Neutrophil (primary cell): ENCODE measurements at regions not wholly inside any gene's neighbourhood (a gene's known extent, or its start where the extent isn't known, plus 50 kb on each side); places are given as distances from the start of the nearest gene placed in this dataset.

Experiments used
- H3K27ac ChIP-seq: fragments of 200-600 bp; sonication (generic); 2 replicates; pipeline ENCODE4 v1.5.1; 2016; ENCODE audit warnings: mild to moderate bottlenecking, moderate library complexity
- H3K27me3 ChIP-seq: fragments of 200-600 bp; sonication (generic); 2 replicates; pipeline ENCODE4 v1.6.0; 2016; ENCODE audit warnings: mild to moderate bottlenecking
- H3K36me3 ChIP-seq: fragments of 200-600 bp; sonication (generic); 2 replicates; pipeline ENCODE4 v1.5.1; 2017
- H3K4me1 ChIP-seq, 2 experiments: fragments of 200-600 bp in 1 of 2; sonication (generic) in 1 of 2; 1 replicate in 1 of 2; 2 replicates in 1 of 2; pipeline versions ENCODE4 v1.5.1 to v1.6.1; 2013 to 2016; ENCODE audit warnings: low read depth in 1 of 2, low read length in 1 of 2, mild to moderate bottlenecking in 1 of 2, moderate library complexity in 1 of 2; ENCODE audit not compliant: control insufficient read depth in 1 of 2, insufficient read depth in 1 of 2
- H3K4me3 ChIP-seq, 2 experiments: fragments of 200-600 bp in 1 of 2; sonication (generic) in 1 of 2; 1 replicate in 1 of 2; 2 replicates in 1 of 2; pipeline ENCODE4 v1.5.1; 2013 to 2016; ENCODE audit warnings: low read depth in 1 of 2, low read length in 1 of 2, mild to moderate bottlenecking in 1 of 2, moderate library complexity in 1 of 2
- H3K9me3 ChIP-seq: fragments of 200-600 bp; sonication (generic); 2 replicates; pipeline ENCODE4 v1.5.1; 2016
- CTCF ChIP-seq: fragments of 200-600 bp; sonication (generic); IDR thresholded peaks from 2 replicates; pipeline ENCODE4 v1.5.1; 2016; ENCODE audit warnings: antibody characterized with exemption

DNA sequence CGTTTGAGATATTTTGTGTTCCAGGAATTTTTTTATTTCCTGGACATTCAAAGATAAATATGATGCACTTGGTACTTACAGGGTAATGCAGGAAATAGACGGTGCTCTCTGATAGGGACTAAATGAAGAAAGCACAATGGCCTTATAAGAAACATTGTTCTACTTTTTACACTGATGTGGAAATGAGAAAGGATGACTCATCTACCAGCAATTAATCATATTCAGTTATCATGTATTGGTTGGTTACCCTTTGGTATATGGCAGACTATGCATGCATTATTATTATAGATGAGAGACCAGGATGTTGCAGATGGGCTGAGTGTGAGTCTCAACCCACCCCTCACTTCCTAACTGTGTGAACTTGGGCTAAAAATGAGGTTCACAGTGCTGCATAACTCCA is 222.2 kb downstream of the FLRT2 start:
- Histone ChIP-seq H3K4me3 (no peak overlapping the region), H3K36me3 (no peaks in the 10 kb centered on the region), H3K4me1 (no peaks in the 10 kb centered on the region), H3K27ac (no peak overlapping the region), H3K9me3 (no peaks in the 10 kb centered on the region), H3K27me3 (no peaks in the 10 kb centered on the region)
- TF ChIP-seq CTCF, result no peak

DNA sequence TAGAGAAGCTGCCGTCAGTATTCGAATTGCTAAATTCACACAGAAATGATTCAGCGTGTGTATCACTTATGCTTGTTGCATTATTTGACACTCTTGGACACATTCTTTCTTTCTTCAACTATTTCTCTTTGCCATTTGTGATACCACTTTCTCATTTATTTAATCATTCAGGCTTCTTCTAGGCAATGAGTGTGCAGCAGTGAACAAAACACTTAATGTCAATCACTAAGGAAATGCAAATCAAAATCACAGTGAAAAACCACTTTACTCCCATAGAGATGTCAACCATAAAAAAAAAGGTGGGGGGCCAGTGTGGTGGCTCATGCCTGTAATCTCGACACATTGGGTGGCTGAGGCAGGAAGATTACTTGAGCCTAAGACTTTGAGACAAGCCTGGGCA is 214.6 kb downstream of the FLRT2 start:
- H3K36me3 ChIP-seq, result no peaks in the 10 kb centered on the region
- H3K4me3 ChIP-seq, result no peak overlapping the region
- no peak for TF ChIP-seq CTCF
- no peaks in the 10 kb centered on the region for H3K9me3 ChIP-seq
- H3K27ac ChIP-seq, result no peak overlapping the region
- H3K27me3 ChIP-seq, result no peaks in the 10 kb centered on the region
- no peaks in the 10 kb centered on the region for H3K4me1 ChIP-seq

- Histone ChIP-seq H3K36me3 (no peaks in the 10 kb centered on the region), H3K4me3 (no peak overlapping the region), H3K9me3 (no peaks in the 10 kb centered on the region), H3K4me1 (no peaks in the 10 kb centered on the region), H3K27me3 (no peaks in the 10 kb centered on the region), H3K27ac (no peak overlapping the region)
- TF ChIP-seq CTCF, result no peak
Measured at GRCh38 chr14:85732031-85732430, 202.1 kb downstream of the FLRT2 start.

DNA sequence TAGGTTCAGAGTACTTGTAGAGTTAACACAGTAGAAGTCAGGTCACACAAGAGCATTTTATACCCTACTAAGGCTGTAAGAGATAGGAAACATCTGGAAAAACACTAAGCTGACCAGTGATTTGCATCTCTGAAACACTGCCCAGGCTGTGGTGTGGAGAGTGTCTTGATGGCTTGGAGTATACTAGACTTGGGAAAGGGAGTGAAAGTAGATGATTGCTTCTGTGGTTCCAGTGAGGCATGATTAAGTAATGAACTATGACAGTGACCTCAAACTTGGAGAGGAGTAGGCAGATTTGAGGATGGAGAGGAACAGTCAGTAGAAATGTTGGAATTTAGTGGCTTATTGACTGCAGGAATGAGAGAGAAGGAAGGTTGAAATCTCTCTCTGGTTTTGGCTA is 201.2 kb downstream of the FLRT2 start:
- no peaks in the 10 kb centered on the region for H3K9me3 ChIP-seq
- no peaks in the 10 kb centered on the region for H3K27me3 ChIP-seq
- no peaks in the 10 kb centered on the region for H3K4me1 ChIP-seq
- no peaks in the 10 kb centered on the region for H3K36me3 ChIP-seq
- no peak overlapping the region for H3K4me3 ChIP-seq
- TF ChIP-seq CTCF, result no peak
- no peak overlapping the region for H3K27ac ChIP-seq

DNA sequence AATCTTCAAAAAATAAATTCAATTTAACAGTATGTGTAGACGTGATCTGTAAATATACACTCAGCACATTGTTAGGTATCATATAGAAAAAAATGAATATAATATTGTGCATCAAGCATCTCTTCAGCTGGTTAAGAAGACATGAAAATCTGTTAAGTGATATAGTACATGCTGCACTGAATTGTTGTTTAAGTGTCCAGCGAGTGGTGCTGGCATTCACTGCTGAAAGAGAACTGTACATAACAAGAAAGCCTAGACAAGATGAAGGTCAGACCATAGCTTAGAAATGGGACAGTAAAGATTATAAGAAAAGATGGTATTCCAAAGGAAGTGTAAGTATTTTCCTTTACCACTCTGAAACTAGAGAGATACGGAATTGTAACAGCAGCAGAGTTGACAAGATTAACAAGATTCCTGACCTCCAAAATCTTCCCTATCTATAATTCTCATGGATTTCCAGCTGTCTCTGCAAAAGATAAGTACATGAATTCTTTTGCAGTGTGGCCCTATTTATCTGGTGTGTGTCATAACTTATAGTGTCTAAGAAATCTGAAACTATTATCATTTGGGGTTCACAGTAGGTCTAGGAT is 198.6 kb downstream of the FLRT2 start:
- Histone ChIP-seq H3K27ac (no peak overlapping the region), H3K9me3 (no peaks in the 10 kb centered on the region), H3K36me3 (no peaks in the 10 kb centered on the region), H3K4me3 (no peak overlapping the region), H3K27me3 (no peaks in the 10 kb centered on the region), H3K4me1 (no peaks in the 10 kb centered on the region)
- TF ChIP-seq CTCF, result no peak

- H3K4me3 ChIP-seq, result no peak overlapping the region
- H3K27me3 ChIP-seq, result no peaks in the 10 kb centered on the region
- no peaks in the 10 kb centered on the region for H3K4me1 ChIP-seq
- H3K27ac ChIP-seq, result no peak overlapping the region
- H3K9me3 ChIP-seq, result no peaks in the 10 kb centered on the region
- no peak for TF ChIP-seq CTCF
- no peaks in the 10 kb centered on the region for H3K36me3 ChIP-seq
Measured at GRCh38 chr14:85714069-85714468, 184.1 kb downstream of the FLRT2 start.
